Caco-2 (cell line): ENCODE measurements at regions not wholly inside any gene's neighbourhood (a gene's known extent, or its start where the extent isn't known, plus 50 kb on each side); places are given as distances from the start of the nearest gene placed in this dataset.

ENCODE experiments used
- BruUV-seq: library from RNA; stranded (reverse); fragments of 400-500 nt; replicated peaks from 2 replicates; lab custom pipeline; 2021; lab: Mats Ljungman, UMichigan
- CTCF ChIA-PET: fragments of 300-600 bp; sonication (Branson Sonifier 250); formaldehyde crosslinking; loops from one replicate; lab custom pipeline; 2022; ENCODE audit warnings: antibody characterized with exemption; lab: Charles Lee
- POLR2A ChIA-PET: fragments of 300-600 bp; sonication (Branson Sonifier 250); formaldehyde crosslinking; loops from one replicate; lab custom pipeline; 2022; ENCODE audit warnings: antibody characterized with exemption; lab: Charles Lee
- DNase-seq, 2 experiments: peaks; one replicate each; pipeline versions ENCODE4 v3.0.0 to v3.0.0-alpha.2; 2020 to 2022
- H3K27me3 ChIP-seq: replicated peaks from 2 replicates; pipeline ENCODE4 v1.6.0; 2011; ENCODE audit warnings: low read length; ENCODE audit not compliant: control insufficient read depth, insufficient read depth
- H3K36me3 ChIP-seq: 2 replicates; pipeline ENCODE4 v1.5.1; 2011; ENCODE audit warnings: low read length; ENCODE audit not compliant: control insufficient read depth, insufficient read depth
- H3K4me1 ChIP-seq: fragments of 250-450 bp; sonication (Bioruptor Pico); 2 replicates; pipeline ENCODE4 v1.5.1; 2020; ENCODE audit warnings: mild to moderate bottlenecking
- H3K4me3 ChIP-seq: 2 replicates; pipeline ENCODE4 v1.5.1; 2011; ENCODE audit warnings: low read depth, mild to moderate bottlenecking, control low read depth, low read length
- H3K9me3 ChIP-seq: fragments of 250-450 bp; sonication (Bioruptor Pico); 2 replicates; pipeline ENCODE4 v1.5.1; 2020; ENCODE audit warnings: mild to moderate bottlenecking, moderate library complexity
- H3K27ac Mint-ChIP-seq: one replicate; pipeline ENCODE4 v1.8.0; 2022; ENCODE audit warnings: mixed read lengths; ENCODE audit not compliant: unreplicated experiment
- H3K27me3 Mint-ChIP-seq: one replicate; pipeline ENCODE4 v1.8.0; 2022; ENCODE audit warnings: mixed read lengths; ENCODE audit not compliant: insufficient read depth, unreplicated experiment
- H3K36me3 Mint-ChIP-seq: one replicate; pipeline ENCODE4 v1.8.0; 2022; ENCODE audit warnings: mild to moderate bottlenecking, mixed read lengths; ENCODE audit not compliant: insufficient read depth, unreplicated experiment
- H3K4me1 Mint-ChIP-seq: one replicate; pipeline ENCODE4 v1.8.0; 2022; ENCODE audit warnings: low read depth, mixed read lengths; ENCODE audit not compliant: unreplicated experiment
- H3K4me3 Mint-ChIP-seq: one replicate; pipeline ENCODE4 v1.8.0; 2022; ENCODE audit warnings: mild to moderate bottlenecking, moderate library complexity, mixed read lengths; ENCODE audit not compliant: unreplicated experiment
- H3K9me3 Mint-ChIP-seq: one replicate; pipeline ENCODE4 v1.8.0; 2022; ENCODE audit warnings: mixed read lengths; ENCODE audit not compliant: unreplicated experiment
- intact Hi-C: fragments of 100-400 bp; cut with micrococcal nuclease; formaldehyde crosslinking; loops from one replicate; pipeline ENCODE4 v1.10.0; 2022; ENCODE audit not compliant: unreplicated experiment
- TF ChIP-seq, protein P1 (sequence below), 2 experiments: fragments of 200-600 bp in 1 of 2; IDR thresholded peaks; 1 replicate in 1 of 2; 2 replicates in 1 of 2; pipeline versions ENCODE4 v1.5.1 to v1.8.0; 2011 to 2022; ENCODE audit warnings: antibody characterized with exemption in 1 of 2, control low read depth in 1 of 2, inconsistent platforms in 1 of 2, low read depth in 1 of 2, low read length in 1 of 2, mild to moderate bottlenecking in 1 of 2, moderate library complexity in 1 of 2; ENCODE audit not compliant: insufficient read depth in 1 of 2, severe bottlenecking in 1 of 2, unreplicated experiment in 1 of 2

DNA sequence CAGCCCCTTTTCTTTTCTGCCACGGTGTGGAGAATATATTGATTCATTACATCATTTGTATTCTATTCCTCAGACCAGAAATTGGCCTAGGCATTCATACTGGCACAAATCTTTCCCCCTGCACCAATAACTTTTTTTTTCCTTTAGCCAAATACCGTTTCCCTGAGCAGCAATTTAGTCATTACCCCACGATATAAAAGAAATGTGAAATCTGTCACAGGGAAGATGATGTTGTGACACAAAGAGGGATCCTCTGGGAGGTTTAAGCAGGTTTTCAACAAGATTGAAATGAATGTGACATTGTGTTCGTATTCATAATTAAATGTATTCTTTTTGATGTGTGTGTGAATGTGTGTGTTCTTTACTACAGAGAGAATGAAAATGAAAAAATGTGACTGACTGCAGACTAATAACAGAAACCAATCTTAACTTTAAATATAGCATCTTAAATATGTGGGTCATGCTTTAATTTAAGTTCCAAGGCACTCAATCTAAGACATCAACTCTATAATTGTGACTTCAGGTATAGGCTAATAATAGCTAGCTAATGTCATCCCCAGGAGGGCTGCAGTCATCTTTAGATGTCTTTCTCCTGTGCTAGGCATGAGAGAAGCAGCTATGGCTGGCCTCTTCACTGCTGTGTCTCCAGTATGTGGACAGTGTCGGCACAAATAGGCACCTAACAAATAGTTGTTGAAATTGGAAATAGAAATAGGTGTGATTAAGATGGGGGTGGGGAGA is 177.7 kb downstream of the BTBD3 start:
- no peaks in the 10 kb centered on the region for H3K36me3 Mint-ChIP-seq
- no peaks in the 10 kb centered on the region for H3K36me3 ChIP-seq
- no peaks in the 10 kb centered on the region for H3K4me1 Mint-ChIP-seq
- H3K9me3 Mint-ChIP-seq: no peaks in the 10 kb centered on the region
- intact Hi-C loops: no loop called here
- H3K27me3 ChIP-seq: no peaks in the 10 kb centered on the region; the same call in 1 of the 2 replicates
- H3K27me3 Mint-ChIP-seq: peaks cover 6% of the 10 kb centered on the region
- H3K4me3 Mint-ChIP-seq: no peak overlapping the region
- POLR2A ChIA-PET: no interaction called here
- TF ChIP-seq, protein P1, sequence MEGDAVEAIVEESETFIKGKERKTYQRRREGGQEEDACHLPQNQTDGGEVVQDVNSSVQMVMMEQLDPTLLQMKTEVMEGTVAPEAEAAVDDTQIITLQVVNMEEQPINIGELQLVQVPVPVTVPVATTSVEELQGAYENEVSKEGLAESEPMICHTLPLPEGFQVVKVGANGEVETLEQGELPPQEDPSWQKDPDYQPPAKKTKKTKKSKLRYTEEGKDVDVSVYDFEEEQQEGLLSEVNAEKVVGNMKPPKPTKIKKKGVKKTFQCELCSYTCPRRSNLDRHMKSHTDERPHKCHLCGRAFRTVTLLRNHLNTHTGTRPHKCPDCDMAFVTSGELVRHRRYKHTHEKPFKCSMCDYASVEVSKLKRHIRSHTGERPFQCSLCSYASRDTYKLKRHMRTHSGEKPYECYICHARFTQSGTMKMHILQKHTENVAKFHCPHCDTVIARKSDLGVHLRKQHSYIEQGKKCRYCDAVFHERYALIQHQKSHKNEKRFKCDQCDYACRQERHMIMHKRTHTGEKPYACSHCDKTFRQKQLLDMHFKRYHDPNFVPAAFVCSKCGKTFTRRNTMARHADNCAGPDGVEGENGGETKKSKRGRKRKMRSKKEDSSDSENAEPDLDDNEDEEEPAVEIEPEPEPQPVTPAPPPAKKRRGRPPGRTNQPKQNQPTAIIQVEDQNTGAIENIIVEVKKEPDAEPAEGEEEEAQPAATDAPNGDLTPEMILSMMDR (IDR thresholded peaks at IDR 0.05; ENCODE audit: insufficient read depth in 1 of 2, low read depth in 1 of 2, low read length in 1 of 2, severe bottlenecking in 1 of 2, unreplicated experiment in 1 of 2): no peak
- CTCF ChIA-PET: no interaction called here
- BruUV-seq: no TSS peak
- no peaks in the 10 kb centered on the region for H3K9me3 ChIP-seq
- H3K27ac Mint-ChIP-seq: no peak overlapping the region
- no peak for DNase-seq
- no peak overlapping the region for H3K4me3 ChIP-seq
- H3K4me1 ChIP-seq: no peaks in the 10 kb centered on the region

DNA sequence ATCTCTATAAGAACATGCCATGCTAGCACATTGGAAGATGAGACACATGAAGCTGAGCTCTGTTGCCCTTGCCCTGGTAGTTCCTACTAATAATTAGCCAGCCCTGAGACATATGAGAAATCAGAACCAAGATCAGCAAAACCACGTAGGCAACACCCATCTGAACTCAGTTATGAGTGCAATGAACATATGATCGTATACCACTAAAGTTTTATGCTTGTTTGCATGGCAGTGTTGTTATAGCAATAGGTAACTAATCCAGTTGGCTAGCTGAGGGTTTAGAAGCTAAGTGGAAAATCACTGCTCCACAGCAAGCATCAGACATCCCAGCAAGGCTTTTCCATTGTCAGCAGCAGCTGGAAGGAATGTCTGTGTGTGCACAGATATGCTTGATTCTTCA is 180.7 kb downstream of the BTBD3 start:
- Mint-ChIP-seq H3K36me3 (no peaks in the 10 kb centered on the region), H3K27ac (no peak overlapping the region), H3K9me3 (no peaks in the 10 kb centered on the region), H3K4me1 (no peaks in the 10 kb centered on the region), H3K4me3 (no peak overlapping the region), H3K27me3 (peaks cover 3% of the 10 kb centered on the region)
- Histone ChIP-seq H3K4me1 (no peaks in the 10 kb centered on the region), H3K36me3 (no peaks in the 10 kb centered on the region), H3K4me3 (no peak overlapping the region), H3K9me3 (no peaks in the 10 kb centered on the region), H3K27me3 (no peaks in the 10 kb centered on the region)
- DNase-seq: no peak
- POLR2A ChIA-PET: no interaction called here
- BruUV-seq: no TSS peak
- CTCF ChIA-PET: no interaction called here
- TF ChIP-seq, protein P1 (IDR thresholded peaks at IDR 0.05; ENCODE audit: insufficient read depth in 1 of 2, low read depth in 1 of 2, low read length in 1 of 2, severe bottlenecking in 1 of 2, unreplicated experiment in 1 of 2): no peak
- intact Hi-C loops: no loop called here

DNA sequence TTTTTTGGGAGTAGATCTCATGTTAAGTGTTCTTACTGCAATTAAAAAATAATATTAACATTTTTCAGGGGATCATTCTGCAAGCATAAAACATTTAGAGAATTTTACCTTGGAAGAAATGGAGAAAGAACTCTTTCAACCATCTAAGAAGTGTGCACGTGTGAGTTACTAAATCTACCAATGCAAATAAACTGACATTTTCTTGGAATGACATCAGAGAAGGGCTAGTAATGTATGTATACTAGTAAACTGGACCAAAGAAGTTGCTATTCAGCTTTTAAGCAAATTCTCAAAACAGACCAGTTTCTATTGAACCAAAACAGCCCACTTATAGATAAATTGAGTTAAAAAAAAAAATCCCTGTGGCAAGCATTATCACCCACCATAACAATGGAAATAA is 191.2 kb downstream of the BTBD3 start:
- BruUV-seq: no TSS peak
- intact Hi-C loops: no loop called here
- Histone ChIP-seq H3K4me1 (no peaks in the 10 kb centered on the region), H3K27me3 (no peaks in the 10 kb centered on the region), H3K4me3 (no peak overlapping the region), H3K36me3 (no peaks in the 10 kb centered on the region), H3K9me3 (no peaks in the 10 kb centered on the region)
- H3K36me3 Mint-ChIP-seq: no peaks in the 10 kb centered on the region
- TF ChIP-seq, protein P1 (IDR thresholded peaks at IDR 0.05; ENCODE audit: insufficient read depth in 1 of 2, low read depth in 1 of 2, low read length in 1 of 2, severe bottlenecking in 1 of 2, unreplicated experiment in 1 of 2): no peak
- ChIA-PET POLR2A (no interaction called here), CTCF (no interaction called here)
- peaks cover 18% of the 10 kb centered on the region for H3K9me3 Mint-ChIP-seq
- no peak for DNase-seq
- peaks cover 5% of the 10 kb centered on the region for H3K4me1 Mint-ChIP-seq
- H3K27me3 Mint-ChIP-seq: peaks cover 6% of the 10 kb centered on the region
- H3K27ac Mint-ChIP-seq: no peak overlapping the region
- no peak overlapping the region for H3K4me3 Mint-ChIP-seq
